Left renal cortex interstitium (tissue), 4 donors: ENCODE measurements at regions not wholly inside any gene's neighbourhood (a gene's known extent, or its start where the extent isn't known, plus 50 kb on each side); places are given as distances from the start of the nearest gene placed in this dataset.
"Not testable (repeated sequence)": the region's sequence is repeated elsewhere in the genome, so short reads cannot be mapped to it uniquely, and the experiment has no call there.

ENCODE experiments used
- DNase-seq, 4 donors: peaks; one replicate each; pipeline ENCODE4 v3.0.0-alpha.2; 2013; ENCODE audit warnings: low read depth in 4 of 4, low spot score in 2 of 4, missing footprints in 1 of 4

- DNase-seq: peak; percentile 29 to 51 (median 34)
Measured at GRCh38 chrX:155819966-155820491, 61.1 kb upstream of the VAMP7 start.

GRCh38 chrX:155819525-155819924, 61.6 kb upstream of the VAMP7 start:
- no peak for DNase-seq

GRCh38 chrX:155814391-155814790, 66.8 kb upstream of the VAMP7 start:
- DNase-seq: not testable (repeated sequence)

- no peak for DNase-seq
Measured at GRCh38 chrX:155779831-155780230, 101.3 kb upstream of the VAMP7 start.

- no peak for DNase-seq
Measured at GRCh38 chrX:155778844-155779553, 102.1 kb upstream of the VAMP7 start.

GRCh38 chrX:155774387-155774786, 106.8 kb upstream of the VAMP7 start:
- DNase-seq: no peak

GRCh38 chrX:155767876-155768769, 113.0 kb upstream of the VAMP7 start:
- DNase-seq: no peak

- peak in 3 of 4 donors; percentile 45 to 63 (median 61) for DNase-seq
Measured at GRCh38 chrX:155767051-155767875, 113.9 kb upstream of the VAMP7 start.

GRCh38 chrX:155766321-155766720, 114.8 kb upstream of the VAMP7 start:
- DNase-seq: no peak

- no peak for DNase-seq
Measured at GRCh38 chrX:155761185-155761584, 120.0 kb upstream of the VAMP7 start.

GRCh38 chrX:155757046-155757759, 123.9 kb upstream of the VAMP7 start:
- no peak for DNase-seq

- no peak for DNase-seq
Measured at GRCh38 chrX:155755706-155756337, 125.3 kb upstream of the VAMP7 start.

GRCh38 chrX:155751131-155751530, 130.0 kb upstream of the VAMP7 start:
- no peak for DNase-seq

- no peak for DNase-seq
Measured at GRCh38 chrX:155747520-155747919, 133.6 kb upstream of the VAMP7 start.

- DNase-seq: peak in 1 of 4 donors; percentile 8
Measured at GRCh38 chrX:155745792-155746191, 133.0 kb upstream of the TMLHE start.

- DNase-seq: no peak
Measured at GRCh38 chrX:155744534-155744933, 131.8 kb upstream of the TMLHE start.

- not testable (repeated sequence) for DNase-seq
Measured at GRCh38 chrX:155728335-155728734, 115.6 kb upstream of the TMLHE start.

- DNase-seq: peak in 2 of 4 donors; percentile 10 to 17
Measured at GRCh38 chrX:155718972-155719586, 106.3 kb upstream of the TMLHE start.

- DNase-seq: no peak
Measured at GRCh38 chrX:155715141-155715540, 102.4 kb upstream of the TMLHE start.
